Stimulated activated CD4-positive, alpha-beta T cell treated with anti-CD3 and anti-CD28 coated beads, Interleukin-1b, Interleukin-23, amount 100 ng/mL, for 4 hours (primary cell): ENCODE measurements at regions not wholly inside any gene's neighbourhood (a gene's known extent, or its start where the extent isn't known, plus 50 kb on each side); places are given as distances from the start of the nearest gene placed in this dataset.

Experiments
- DNase-seq, 2 donors: peaks; one replicate each; pipeline ENCODE4 v3.0.0-alpha.2; 2020; ENCODE audit warnings: low read depth in 2 of 2

DNA sequence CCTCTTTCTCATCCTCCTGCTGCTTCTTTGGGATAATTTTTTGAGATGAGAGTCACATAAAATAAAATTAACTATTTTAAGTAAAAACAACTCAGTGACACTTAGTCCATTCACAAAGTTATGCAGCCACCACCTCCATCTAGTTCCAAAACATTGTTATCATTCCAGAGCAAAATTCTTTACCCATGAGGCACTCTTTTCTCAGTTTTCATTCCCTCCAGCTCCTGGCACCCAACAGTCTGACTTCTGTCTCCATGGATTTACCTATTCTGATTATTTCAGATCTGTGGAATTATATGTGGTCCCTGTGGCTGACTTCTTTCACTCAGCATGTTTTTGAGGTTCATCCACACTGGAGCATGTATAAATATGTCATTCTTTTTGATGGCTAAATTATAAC lies 239.9 kb upstream of the DYNLRB2 start:
- no peak for DNase-seq

DNA sequence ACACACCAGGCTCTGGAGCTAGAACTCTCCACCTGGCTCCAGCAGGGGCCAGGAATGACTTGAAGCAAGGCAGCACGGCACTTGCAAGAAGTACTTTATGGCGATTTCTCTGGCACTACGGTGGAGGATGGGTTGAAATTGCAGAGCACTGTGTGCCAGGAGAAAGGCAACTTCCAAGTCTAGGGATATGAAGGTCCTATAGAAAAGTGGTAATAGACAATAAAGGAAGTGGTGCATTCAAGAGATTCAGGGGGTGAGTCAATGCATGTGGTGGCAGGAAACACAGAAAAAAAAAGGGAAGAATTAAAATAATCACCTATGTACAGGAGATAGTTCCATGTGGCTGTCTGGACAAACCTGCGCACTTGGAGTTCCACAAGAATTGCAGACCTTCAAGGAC lies 240.3 kb upstream of the DYNLRB2 start:
- DNase-seq: no peak

DNA sequence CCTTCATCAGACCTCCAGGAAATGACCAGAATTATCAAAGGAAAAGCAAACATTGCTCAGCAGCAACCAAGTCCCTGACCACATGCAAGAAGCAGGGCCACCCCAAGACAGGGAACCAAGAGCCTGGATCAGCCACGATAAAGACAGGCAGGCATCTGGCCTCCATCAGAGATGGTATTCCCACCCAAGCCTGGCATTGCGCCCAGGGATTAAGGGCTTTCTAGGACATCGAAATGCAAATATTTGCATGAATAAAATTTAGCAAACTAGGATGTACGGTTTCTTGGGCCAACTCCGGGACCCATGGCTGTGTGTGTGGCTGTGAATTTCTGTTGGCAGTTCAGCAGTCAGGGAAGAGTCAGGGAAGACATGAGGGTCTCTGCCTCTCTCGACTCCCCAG lies 241.4 kb upstream of the DYNLRB2 start:
- no peak for DNase-seq

DNA sequence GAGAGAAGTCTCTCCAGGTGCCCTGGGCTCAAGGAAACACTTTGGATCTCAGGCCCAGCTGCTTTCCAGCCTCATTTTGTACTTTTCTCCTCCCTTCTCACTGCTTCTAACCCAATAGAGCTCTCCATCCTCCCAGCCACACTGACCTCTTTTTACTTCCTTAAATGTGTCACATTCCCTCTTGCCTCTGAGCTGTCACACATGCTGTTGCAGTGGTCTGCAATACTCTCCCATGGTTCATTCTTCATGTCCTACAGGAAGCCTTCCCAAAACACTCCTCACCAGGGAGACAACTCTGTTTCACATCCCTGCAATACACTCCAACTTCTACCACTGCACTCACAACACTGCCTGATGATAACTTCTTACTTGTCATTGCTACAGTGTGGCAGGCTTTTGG lies 242.1 kb upstream of the DYNLRB2 start:
- no peak for DNase-seq

DNA sequence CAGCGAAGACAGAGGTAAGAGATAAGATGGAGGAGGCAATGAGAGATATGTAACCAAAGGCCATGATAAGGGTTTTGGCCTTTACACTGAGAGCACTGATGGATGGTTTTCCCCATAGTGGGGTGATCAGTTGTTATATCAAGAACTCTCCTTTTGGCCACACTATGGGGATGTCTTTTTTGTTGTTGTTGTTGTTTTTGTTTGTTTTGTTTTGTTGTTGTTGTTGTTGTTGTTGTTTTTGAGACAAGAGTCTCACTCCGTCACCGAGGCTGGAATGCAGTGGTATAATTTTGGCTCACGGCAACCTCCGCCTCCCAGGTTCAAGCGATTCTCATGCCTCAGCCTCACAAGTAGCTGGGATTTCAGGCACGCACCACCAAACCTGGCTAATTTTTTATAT lies 244.8 kb upstream of the DYNLRB2 start:
- DNase-seq: no peak

DNA sequence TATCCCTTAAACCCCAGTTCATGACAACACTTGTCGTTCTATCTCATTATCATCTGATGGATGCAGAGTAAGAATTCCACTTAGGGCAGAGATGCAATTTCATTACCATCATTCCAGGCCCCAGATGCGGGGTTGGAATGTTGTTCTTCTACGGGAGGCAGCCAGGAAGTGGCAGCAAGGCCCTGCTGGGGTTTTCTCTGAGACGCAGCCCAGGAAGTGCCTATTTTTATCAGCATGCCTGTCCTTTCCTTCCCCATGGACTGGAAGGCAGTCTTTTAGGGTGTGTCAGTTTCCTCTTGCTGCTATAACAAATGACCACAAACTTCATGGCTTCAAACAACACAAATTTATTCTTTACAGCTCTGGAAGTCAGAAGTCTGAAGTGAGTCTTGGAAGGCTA lies 246.6 kb upstream of the DYNLRB2 start:
- DNase-seq: no peak

DNA sequence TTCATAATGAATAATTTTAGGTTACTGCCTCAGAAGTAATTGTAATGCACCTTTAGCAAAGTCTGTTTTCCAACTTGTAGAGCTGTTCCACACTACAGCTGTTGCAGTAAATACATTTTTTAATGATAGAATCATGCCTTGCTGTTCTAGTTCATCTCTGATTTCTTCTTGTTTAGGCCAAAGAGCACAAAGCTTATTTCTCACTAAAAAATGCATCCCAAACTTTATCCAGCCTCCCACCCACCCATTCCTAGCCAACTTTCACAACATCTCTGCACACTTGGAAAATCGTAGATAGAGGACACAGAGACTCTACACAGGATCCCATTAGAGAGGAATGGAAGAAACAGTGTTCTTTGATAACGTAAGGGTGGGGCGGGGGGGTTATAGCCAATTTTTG lies 252.2 kb upstream of the DYNLRB2 start:
- no peak for DNase-seq

DNA sequence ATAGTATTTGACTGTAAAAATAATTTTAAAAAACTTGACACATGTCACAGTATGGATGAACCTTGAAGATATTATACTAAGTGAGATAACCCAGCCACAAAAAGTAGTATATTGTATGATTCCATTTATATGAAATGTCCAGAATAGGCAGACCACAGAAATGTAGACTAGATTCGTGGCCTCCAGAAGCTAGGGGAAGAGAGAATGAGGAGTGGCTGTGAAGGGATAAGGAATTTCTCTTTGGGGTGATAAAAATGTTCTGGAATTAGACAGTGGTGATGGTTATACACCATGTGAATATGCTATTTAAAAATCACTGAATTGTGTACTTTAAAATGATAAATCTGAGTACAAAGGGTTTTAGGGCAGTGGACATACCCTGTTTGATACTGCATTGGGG lies 253.1 kb upstream of the DYNLRB2 start:
- DNase-seq: no peak

DNA sequence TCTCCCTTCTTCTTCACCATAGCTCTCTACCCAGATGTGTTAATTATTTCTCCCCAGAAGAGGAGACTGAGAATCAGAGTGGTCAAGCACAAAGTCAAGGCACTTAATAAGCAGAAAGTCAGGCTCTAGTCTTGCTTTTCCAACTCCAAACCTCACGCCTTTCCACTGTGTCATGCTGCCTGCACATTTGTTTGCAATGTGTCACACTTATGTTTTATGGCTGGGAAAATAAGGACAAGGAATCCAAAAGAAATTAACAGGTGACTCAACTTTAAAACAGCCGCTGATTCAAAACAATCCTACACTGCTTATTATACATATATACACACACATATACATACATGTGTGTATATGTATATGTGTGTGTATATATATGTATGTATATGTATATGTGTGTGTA lies 255.7 kb upstream of the DYNLRB2 start:
- DNase-seq: no peak

DNA sequence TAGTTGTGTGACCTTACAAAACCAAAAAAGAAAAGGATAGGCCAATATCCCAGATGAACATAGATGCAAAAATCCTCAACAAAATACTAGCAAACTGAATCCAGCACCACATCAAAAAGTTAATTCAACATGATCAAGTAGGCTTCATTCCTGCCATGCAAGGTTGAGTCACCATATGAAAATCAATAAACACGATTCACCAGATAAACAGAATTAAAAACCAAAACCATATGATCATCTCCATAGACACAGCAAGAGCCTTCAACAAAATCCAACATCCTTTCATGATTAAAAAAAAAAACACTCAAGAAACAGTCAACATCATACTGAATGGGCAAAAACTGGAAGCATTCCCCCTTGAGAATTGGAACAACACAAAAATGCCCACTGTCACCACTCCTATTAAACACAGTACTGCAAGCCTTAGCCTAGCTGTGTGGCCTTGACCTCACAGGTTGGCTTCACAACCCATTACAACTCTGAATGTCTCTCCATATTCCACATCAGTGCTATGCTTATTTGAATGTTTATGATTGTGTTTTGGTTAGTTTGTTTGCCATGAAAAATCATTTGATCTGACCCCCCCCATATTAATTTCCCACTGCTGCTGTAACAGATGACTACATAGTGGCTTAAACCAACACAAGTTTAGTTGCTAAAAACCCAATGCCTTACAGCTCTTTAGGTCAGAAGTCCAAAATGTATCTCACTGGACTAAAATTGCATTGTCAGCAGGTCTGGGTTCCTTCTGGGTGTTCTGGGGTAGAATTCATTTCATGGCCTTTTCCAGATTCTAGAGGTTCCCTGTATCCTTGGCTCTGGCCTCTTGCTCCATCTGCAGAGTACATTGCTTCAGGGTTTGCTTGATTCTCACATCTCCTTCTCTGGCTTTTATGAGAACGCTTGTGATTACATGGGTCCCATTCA lies 257.1 kb upstream of the DYNLRB2 start:
- DNase-seq: no peak

DNA sequence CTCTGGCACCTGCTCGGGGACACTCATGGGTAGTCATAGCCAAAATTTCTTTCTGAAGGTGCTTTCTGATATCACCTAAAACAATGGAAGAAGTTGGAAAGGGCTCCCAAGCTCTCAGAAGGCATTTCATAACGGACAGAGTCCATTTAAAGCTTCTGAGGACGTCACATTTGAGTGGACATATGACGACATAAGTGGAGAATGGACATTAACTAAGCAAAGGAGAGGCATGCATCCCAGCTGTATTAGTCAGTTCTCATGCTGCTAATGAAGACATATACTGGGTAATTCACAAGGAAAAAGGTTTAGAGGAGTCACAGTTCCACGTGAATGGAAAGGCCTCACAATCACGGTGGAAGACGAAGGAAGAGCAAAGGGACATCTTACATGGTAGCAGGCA lies 260.2 kb upstream of the DYNLRB2 start:
- no peak for DNase-seq

DNA sequence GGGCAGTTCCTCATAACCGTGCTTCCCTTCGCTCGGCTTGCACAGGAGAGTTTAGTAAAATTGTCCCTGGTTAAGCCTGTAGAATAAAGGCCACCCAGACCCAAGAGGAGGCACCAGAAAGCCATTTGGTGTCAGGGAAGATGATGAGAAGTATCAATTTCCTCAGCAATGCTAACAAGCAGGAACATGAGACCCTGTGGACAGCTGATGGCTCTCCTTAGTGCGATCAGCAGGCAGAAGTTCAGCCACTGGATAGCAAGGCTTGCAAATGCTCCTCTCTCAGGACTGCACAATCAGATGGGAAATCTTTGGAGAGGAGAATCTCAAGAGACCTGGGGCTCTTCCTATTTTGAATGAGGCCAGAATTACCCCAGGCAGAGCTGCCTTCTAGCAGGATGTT lies 261.1 kb upstream of the DYNLRB2 start:
- no peak for DNase-seq

DNA sequence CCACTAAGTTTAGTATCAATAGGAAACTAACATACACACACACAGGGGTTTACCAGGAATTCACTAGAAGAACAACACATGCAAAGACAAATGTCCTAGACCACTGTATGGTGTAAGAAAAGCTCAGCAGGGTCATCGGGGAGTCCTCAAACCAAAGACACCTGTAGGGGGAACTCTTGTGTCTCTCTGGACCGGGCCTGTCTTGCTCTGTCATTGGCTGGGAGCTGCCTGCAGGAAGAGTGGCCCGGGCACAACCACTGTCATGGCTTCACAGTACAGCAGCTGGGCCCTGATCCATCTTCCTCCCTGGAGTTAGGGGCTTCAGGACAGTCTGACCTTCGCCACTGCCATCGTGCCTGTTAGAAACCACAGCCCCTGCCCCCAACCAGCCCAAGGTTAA lies 263.6 kb upstream of the DYNLRB2 start:
- DNase-seq: no peak

DNA sequence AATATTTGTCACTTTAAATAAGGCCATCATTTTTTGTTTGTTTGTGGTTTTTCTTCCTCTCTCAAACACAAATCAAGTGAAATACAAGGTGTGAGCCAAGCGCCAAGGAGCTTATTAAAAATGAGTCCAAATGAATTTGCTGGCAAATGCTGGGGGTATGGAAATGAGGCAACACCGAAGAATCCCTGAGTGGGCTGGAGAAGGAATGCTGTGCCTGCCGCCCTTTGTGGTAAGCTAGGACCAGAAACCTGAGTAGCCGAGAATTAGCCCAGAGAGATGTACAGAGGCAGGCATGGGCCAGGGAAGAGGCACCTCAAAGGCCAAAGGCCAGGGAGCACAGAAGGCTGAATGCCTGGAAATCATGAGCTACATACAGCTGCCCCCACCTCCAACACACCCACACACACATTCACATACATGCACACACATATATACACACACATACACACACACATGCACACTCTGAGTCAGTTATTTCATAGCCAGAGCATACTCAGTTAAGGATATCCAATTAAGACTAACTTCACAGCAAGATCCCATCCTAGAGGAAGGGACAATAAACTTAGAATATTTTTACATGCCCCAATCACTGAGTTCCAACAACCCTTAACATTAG lies 266.1 kb upstream of the DYNLRB2 start:
- no peak for DNase-seq

DNA sequence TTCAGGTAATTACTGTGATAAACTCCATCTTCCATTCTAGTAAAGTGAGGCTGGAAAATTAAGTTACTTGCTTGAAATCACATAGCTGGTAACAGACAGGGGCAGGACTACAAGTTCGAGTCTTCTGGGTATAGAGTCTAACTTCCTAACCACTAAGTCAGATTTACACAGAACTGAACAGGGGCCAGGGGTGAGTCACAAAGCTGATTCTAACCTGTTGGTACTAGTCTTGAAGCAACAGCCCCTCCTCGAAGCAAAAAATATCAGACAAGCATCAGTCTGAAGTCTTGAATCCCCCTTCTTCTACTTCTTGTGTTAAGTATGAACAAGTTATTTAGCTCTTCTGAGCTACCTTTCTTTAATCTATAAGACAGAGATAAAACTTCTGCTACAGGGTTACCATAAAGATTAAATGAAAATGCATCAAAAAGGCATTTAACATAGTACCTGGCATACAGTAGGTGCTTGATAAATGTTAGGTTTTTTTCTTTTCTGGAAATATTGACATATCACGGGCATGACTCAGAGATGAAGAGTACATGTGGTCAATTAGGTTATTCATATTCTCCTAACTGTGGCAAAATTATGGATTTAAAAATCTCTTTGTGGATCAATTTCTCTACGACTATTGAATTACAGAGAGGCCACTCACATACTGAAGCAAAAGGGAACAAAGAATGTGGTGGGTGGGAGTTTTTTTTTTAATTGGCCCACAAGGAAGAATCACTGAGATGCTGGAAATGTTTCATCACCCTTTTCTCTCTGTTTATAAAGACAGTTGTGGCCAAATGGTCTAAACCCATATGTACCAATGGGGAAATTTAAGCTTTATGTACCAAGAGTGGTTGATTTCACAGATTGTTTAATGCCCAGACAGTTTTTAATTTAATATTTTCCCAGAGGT lies 266.9 kb upstream of the DYNLRB2 start:
- no peak for DNase-seq

DNA sequence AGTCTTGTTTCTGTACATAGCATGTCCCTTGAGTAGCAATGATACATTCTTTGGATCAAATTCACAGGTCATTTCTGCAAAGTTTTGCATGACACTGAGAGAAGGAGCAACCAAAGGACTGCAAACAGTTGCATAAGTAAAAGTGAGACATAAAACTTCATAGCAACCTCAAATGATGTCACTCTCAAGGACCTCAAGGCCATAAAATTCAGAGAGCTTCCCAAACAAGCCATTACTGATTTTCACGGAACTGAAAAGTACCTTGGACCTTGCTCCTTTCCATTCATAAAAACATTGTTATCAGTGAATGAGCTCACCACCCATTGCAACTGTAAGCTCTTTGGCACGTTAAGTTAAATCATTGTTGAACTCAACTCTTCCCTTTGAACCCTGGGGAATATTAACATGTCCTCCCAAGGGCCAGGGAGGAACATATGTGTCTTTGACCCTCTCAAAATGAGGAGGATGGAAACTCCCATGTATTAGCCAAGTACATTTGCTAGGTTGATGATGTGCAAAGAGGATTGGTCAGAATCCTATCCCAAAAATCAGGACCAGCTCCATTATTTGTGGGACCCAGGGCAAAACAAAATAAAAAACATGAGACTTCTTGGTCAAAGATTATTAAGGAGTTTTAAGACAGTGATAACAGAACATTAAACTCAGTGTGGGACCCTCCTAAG lies 275.0 kb upstream of the DYNLRB2 start:
- DNase-seq: no peak

DNA sequence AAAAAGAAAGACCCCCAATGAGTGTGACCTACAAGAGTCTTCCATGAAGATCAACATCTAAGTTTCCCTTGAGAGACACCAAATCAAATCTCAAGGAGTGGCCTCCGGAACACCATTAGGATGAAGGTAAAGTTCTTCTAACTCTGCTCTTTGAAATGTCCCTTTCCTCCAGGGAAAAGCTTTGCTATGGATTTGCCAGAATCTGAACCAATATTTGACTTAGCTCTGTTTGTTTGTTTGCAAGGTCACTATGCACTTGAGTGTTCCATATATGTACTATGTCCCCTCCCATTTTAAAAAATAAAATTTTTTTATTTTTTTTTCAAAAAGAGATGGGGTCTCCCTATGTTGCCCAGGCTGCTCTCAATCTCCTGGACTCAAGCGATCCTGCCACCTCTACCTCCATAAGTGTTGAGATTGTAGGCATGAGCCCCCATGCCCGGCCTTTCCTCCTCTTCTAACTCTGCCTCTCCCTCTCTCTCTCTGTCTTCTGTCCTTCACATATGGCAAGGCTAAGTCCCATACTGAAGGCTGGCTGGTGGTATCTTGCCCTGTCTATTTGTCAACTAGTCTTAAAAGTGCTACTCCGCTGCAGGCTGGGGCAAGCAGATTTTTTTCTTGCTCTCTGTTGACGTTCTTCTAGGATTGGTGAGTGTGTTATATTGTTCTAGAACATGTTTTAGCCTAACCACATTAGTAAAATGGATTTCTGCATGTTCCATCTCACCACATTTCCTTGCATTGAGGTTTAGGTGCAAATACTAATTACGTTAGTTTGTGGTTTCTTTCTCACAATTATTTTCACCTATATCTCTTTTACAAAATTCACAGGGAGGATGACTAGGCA lies 276.7 kb upstream of the DYNLRB2 start:
- no peak for DNase-seq

DNA sequence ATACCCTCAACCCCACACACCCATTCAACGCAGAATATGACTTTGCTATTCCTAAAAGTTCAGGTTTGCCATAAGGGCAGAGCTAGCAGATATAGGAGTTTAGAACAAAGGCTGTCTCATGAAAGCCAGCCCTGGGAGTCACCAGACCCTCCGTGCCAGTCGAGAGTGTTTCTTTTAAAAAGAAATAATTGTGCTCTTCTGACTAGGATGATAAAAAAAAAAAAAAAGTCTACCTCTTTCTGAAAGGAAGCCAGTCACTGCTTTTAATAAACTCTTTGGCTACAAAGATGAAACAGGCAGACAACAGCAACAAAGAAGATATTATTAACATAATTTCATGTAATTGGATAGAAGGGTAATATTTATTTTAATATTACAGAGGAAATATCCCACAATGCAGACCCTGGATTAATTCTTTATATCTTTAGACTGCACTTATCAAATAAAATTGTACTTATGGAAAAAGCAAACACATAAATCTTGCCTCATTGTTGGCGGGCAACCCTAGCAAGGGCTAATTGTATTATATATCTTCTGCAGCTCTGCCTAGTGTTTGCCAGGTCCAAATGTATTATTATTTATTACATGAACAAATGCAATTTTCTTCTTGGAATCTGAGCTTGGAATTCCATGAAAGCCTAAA lies 277.5 kb upstream of the DYNLRB2 start:
- no peak for DNase-seq

DNA sequence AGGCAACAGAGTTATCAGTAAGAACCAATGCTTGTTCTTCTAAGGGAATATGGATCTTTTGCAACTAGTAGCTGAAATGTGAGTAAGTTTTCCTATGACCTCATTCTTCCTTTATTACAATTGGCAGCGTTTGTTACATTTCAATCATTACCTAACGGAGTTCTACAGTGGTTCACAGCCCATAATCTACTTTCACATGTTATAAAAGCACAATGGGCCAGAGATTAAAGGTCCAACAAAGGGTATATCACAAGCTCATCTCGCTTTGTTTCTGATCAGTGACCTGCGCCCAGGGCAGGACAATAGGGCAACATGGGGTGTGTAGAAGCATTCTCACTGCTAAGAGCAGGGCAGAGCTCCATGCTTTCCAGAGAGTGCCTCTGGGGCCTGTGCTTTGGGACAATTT lies 279.9 kb upstream of the DYNLRB2 start:
- DNase-seq: no peak

DNA sequence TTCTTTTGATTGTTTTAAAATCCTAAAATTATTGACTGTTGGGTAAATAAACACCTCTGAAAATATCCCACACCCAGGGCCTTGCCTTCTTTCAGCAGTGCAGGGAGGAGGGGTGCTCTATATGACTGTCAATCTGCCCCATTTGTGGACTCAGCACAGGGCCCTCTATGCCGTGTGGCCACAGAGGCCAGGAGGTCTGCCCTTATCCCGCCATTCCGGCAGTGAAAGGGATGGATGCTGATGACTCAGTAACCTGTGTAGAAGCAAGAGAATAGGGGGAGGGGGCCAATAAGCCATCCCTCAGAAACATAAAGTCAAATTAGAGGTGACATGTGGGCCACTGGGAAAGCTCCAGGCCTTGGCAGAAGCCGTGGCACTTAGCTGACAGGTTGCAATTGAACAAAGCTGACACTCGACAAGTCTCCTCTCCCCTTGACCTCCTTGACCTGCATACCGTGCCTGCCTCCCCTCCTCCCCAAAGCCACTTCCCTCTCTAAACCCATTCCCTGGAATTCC lies 281.4 kb upstream of the DYNLRB2 start:
- DNase-seq: no peak
